BJ (cell line): ENCODE measurements at regions not wholly inside any gene's neighbourhood (a gene's known extent, or its start where the extent isn't known, plus 50 kb on each side); places are given as distances from the start of the nearest gene placed in this dataset.

Experiments
- CTCF ChIA-PET: fragments of 350-600 bp; formaldehyde crosslinking; extraction: SDS; loops from one replicate; lab custom pipeline; 2021; ENCODE audit warnings: antibody characterized with exemption, inconsistent platforms; lab: Yijun Ruan, JAX
- POLR2A ChIA-PET: fragments of 300-600 bp; sonication (Branson Sonifier 250); formaldehyde crosslinking; extraction: SDS; loops from one replicate; lab custom pipeline; 2021; ENCODE audit warnings: antibody characterized with exemption; lab: Charles Lee
- DNase-seq: peaks from one replicate; pipeline ENCODE4 v3.0.0-alpha.2; 2011; ENCODE audit warnings: low read depth
- H3K27me3 ChIP-seq: 2 replicates; pipeline ENCODE4 v1.6.0; 2011; ENCODE audit warnings: low read length; ENCODE audit not compliant: control insufficient read depth, insufficient read depth
- H3K36me3 ChIP-seq: 2 replicates; pipeline ENCODE4 v1.5.1; 2011; ENCODE audit warnings: low read length; ENCODE audit not compliant: control insufficient read depth, insufficient read depth
- H3K4me3 ChIP-seq: 2 replicates; pipeline ENCODE4 v1.5.1; 2011; ENCODE audit warnings: low read depth, mild to moderate bottlenecking, control low read depth, low read length
- TF ChIP-seq, protein P1 (sequence below): IDR thresholded peaks from 2 replicates; pipeline ENCODE4 v1.5.1; 2011; ENCODE audit warnings: low read depth, mild to moderate bottlenecking, control low read depth, inconsistent platforms, low read length, moderate library complexity; ENCODE audit not compliant: insufficient read depth

DNA sequence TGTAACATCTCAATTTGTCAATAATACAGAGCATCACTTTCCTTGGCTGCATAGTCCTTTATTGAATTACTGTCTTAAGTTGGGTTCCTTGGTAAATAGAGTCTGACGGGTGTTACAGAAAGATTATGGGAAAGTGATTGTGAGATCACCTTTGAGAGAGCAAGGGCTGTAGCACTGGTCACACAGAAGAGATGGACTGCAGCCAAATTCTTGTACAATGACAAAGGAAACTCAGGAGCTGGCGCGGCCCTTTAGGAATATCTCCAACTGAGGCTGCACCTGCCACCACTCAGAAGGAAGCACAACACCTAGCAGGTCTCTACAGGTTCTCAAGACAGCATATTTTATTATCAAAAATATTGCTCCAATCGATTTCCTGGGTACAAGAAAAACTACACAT lies 350.0 kb upstream of the ISL1 start:
- no peaks in the 10 kb centered on the region for H3K36me3 ChIP-seq
- no peak for DNase-seq
- H3K27me3 ChIP-seq = no peaks in the 10 kb centered on the region
- H3K4me3 ChIP-seq = no peak overlapping the region
- TF ChIP-seq, protein P1, sequence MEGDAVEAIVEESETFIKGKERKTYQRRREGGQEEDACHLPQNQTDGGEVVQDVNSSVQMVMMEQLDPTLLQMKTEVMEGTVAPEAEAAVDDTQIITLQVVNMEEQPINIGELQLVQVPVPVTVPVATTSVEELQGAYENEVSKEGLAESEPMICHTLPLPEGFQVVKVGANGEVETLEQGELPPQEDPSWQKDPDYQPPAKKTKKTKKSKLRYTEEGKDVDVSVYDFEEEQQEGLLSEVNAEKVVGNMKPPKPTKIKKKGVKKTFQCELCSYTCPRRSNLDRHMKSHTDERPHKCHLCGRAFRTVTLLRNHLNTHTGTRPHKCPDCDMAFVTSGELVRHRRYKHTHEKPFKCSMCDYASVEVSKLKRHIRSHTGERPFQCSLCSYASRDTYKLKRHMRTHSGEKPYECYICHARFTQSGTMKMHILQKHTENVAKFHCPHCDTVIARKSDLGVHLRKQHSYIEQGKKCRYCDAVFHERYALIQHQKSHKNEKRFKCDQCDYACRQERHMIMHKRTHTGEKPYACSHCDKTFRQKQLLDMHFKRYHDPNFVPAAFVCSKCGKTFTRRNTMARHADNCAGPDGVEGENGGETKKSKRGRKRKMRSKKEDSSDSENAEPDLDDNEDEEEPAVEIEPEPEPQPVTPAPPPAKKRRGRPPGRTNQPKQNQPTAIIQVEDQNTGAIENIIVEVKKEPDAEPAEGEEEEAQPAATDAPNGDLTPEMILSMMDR = no peak
- ChIA-PET POLR2A (no interaction called here), CTCF (no interaction called here)

DNA sequence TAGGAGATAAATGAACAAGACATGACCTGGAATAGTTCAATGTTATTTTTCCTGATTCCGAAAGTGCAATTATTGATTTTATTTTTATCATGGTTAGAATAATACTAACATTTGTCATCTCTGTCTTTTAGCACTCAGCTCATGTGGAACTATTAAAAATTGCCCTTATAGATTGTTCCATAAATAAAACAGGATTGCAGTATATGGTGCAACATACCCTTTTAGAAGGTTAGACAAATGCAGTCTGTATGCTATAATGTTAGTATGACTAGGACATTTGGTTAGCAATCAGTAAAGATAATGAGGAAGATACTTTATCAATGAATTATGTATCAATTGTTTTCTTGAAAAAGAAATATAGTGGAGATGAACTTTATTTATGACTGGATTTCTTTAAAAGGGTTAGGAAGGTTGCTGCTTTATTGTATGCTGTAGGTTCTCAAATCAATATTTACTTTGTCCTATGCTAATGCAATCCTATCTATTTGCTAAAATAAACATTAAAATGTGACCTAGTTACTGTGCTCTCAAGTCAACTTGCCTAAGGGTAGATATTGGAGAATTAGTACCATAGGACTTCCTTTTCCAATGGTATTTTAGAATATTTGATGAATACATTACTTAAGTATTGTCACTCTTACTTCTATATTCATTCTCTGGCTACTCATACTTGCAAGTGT lies 348.9 kb upstream of the ISL1 start:
- no peaks in the 10 kb centered on the region for H3K27me3 ChIP-seq
- H3K36me3 ChIP-seq = no peaks in the 10 kb centered on the region
- no peak for DNase-seq
- TF ChIP-seq, protein P1 = no peak
- no peak overlapping the region for H3K4me3 ChIP-seq
- CTCF ChIA-PET = no interaction called here
- POLR2A ChIA-PET = no interaction called here

DNA sequence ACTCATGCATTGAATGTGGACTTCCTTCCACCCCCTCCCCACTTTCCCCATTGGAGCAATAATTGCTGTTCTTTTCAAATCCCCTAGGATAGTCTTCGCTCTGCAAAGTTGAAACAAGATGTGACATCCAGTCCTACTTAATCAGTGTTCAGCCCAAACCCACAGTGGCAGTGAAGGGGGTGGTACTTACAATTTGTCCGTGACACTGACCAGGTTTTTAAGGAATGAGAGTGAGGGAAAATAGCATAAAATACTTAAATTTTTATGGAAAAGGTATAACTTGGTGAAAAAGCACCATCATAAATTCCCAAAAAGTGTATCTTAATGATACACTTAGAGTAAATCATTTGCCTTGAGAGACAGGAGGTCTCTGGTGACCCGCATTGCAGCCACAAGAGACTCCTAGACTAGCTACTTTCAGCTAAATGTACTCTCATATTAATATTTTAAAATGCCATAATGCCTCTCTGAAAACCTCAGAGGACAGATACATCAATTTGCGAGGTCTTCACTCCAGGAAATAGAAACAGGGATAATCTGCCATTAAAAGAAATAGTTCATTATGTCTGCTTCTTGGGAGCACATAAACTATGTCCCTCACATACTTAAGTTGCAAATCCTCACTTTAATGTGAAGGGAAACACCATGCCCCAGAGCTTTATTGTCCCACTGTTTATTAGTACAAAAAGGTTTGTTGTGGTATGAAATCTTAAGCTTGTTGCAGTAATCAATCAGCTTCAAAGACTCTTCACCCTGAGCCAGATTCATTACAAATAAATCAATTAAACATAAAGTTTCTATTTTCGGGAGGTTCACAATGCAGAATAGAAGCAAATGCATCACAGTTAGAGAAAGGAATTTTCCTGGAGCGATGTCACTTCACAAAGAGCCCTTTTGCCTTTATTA lies 343.6 kb upstream of the ISL1 start:
- no peaks in the 10 kb centered on the region for H3K36me3 ChIP-seq
- TF ChIP-seq, protein P1 = no peak
- ChIA-PET POLR2A (no interaction called here), CTCF (no interaction called here)
- H3K27me3 ChIP-seq = no peaks in the 10 kb centered on the region
- H3K4me3 ChIP-seq = no peak overlapping the region
- DNase-seq = no peak

DNA sequence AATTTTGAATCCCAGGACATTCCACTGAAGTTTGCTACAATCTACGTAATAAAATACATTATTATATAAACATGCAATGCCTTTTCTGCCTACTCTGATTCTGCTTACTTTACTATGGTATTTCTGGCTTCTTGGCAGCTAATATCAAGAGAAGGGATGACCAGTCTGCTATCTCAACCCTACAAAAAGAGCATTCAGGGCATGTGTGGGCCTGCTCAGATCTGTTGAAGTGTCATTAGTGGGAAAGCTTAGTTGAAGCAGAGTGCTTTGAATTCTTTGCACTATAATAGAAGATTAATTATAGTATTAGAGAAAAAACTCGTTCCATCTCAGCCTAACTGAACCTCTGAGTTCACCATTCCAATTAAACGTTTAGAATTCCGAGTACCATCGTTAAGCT lies 339.5 kb upstream of the ISL1 start:
- POLR2A ChIA-PET = no interaction called here
- Histone ChIP-seq H3K36me3 (no peaks in the 10 kb centered on the region), H3K27me3 (no peaks in the 10 kb centered on the region), H3K4me3 (no peak overlapping the region)
- DNase-seq = no peak
- TF ChIP-seq, protein P1 = no peak
- CTCF ChIA-PET = no interaction called here

DNA sequence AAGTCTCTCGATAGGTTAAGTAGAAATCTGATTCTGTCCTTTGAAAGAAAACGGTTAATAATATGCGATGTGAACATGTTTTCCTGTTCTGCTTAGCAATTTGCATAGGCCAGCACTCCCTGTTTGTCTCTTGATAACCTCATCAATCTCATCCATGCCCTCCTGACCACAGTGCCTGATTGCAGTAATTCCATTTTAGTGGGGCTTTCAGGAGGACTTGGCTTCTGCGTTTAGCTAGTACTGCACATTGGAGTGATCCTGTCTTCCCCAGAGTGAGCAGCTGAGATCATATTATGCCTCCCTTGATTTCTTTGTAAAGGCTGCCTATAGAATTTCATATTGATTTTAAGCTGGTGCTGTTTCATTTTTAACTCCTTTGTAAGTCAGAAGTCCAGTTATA lies 335.9 kb upstream of the ISL1 start:
- H3K36me3 ChIP-seq = no peaks in the 10 kb centered on the region
- ChIA-PET POLR2A (no interaction called here), CTCF (no interaction called here)
- no peak for DNase-seq
- H3K27me3 ChIP-seq = no peaks in the 10 kb centered on the region
- H3K4me3 ChIP-seq = no peak overlapping the region
- TF ChIP-seq, protein P1 = no peak
